SK-N-MC (cell line): ENCODE measurements at regions not wholly inside any gene's neighbourhood (a gene's known extent, or its start where the extent isn't known, plus 50 kb on each side); places are given as distances from the start of the nearest gene placed in this dataset.

Experiments used
- DNase-seq: peaks from one replicate; pipeline ENCODE4 v3.0.0-alpha.2; 2011; ENCODE audit warnings: low read depth, low spot score
- H3K27ac ChIP-seq: fragments of 200-600 bp; sonication (generic); 2 replicates; pipeline ENCODE4 v1.5.1; 2016; ENCODE audit warnings: mixed run types
- H3K36me3 ChIP-seq: fragments of 200-600 bp; sonication (generic); 2 replicates; pipeline ENCODE4 v1.6.1; 2017; ENCODE audit warnings: antibody characterized with exemption, low read length, mixed read lengths; ENCODE audit not compliant: insufficient read depth
- H3K4me3 ChIP-seq: fragments of 200-600 bp; sonication (generic); 2 replicates; pipeline ENCODE4 v1.5.1; 2016
- H3K9ac ChIP-seq: fragments of 200-600 bp; sonication (generic); 2 replicates; pipeline ENCODE4 v1.8.0; 2017; ENCODE audit warnings: mixed run types, mixed read lengths; ENCODE audit not compliant: insufficient read length
- H3K9me3 ChIP-seq: fragments of 200-600 bp; sonication (generic); 2 replicates; pipeline ENCODE4 v1.6.1; 2017; ENCODE audit warnings: low read depth, mild to moderate bottlenecking, antibody characterized with exemption, low read length, moderate library complexity, mixed read lengths
- EZH2 ChIP-seq: fragments of 200-600 bp; sonication (generic); IDR thresholded peaks from one replicate; pipeline ENCODE4 v1.6.1; 2017; ENCODE audit warnings: antibody characterized with exemption
- FOXP2 ChIP-seq: optimal IDR thresholded peaks from 2 replicates; pipeline ENCODE3; 2011; ENCODE audit warnings: mild to moderate bottlenecking, moderate library complexity; ENCODE audit not compliant: insufficient read depth; ENCODE audit errors: extremely low read length, control extremely low read depth
- POLR2AphosphoS5 ChIP-seq: IDR thresholded peaks from 2 replicates; pipeline ENCODE4 v1.6.1; 2012; ENCODE audit warnings: mild to moderate bottlenecking, low read depth, low read length, borderline replicate concordance

GRCh38 chr1:58076258-58076657 lies 470.3 kb downstream of the OMA1 start:
- no peak overlapping the region for H3K9ac ChIP-seq
- no peaks in the 10 kb centered on the region for H3K9me3 ChIP-seq
- no peak overlapping the region for H3K4me3 ChIP-seq
- no peak overlapping the region for H3K27ac ChIP-seq
- TF ChIP-seq FOXP2 (no peak), POLR2AphosphoS5 (no peak), EZH2 (no peak)
- H3K36me3 ChIP-seq = no peaks in the 10 kb centered on the region
- DNase-seq = no peak

DNA sequence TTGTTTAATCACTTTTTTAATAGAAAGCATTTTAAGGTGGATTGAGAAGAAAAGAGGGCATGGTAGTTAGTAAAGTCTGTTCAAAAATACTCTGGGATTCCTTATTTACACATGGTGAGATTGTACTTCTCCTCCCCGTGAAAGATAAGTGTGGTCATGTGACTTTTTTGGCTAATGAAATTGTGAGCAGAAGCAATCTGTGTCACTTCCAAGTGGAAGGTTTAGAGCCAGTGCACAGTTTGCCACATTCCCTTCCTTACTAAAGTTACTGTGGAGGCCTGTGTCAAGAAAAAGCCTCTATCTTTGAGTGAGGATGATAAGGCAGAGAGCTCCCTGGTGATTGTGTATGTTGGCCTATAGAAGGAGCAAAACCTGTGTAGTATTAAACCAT lies 471.3 kb downstream of the OMA1 start:
- no peak overlapping the region for H3K4me3 ChIP-seq
- no peaks in the 10 kb centered on the region for H3K9me3 ChIP-seq
- no peak for DNase-seq
- H3K27ac ChIP-seq = no peak overlapping the region
- TF ChIP-seq EZH2 (no peak), FOXP2 (no peak), POLR2AphosphoS5 (no peak)
- no peaks in the 10 kb centered on the region for H3K36me3 ChIP-seq
- no peak overlapping the region for H3K9ac ChIP-seq

DNA sequence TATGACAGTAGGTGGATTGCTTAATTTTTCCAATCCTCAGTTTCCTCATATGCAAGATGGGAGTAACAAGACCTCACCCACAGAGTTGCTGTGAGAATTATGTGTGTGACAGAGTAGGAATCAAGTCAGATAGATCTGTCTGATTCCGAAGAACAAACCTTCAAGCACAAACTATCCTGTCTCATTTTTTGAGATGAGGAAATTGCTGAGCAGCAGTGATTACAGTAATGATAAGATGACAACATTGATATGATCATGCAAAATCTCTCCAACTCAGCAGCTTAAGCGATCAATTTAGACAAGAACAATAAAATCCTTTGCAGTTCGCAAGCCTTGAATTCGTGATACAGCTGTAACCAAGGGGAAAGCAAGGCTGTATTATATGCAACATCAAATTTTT lies 474.1 kb downstream of the OMA1 start:
- TF ChIP-seq FOXP2 (no peak), POLR2AphosphoS5 (no peak), EZH2 (no peak)
- no peak overlapping the region for H3K9ac ChIP-seq
- no peaks in the 10 kb centered on the region for H3K9me3 ChIP-seq
- H3K36me3 ChIP-seq = no peaks in the 10 kb centered on the region
- no peak overlapping the region for H3K27ac ChIP-seq
- no peak for DNase-seq
- no peak overlapping the region for H3K4me3 ChIP-seq

- no peaks in the 10 kb centered on the region for H3K36me3 ChIP-seq
- H3K27ac ChIP-seq = no peak overlapping the region
- no peak for TF ChIP-seq FOXP2
- TF ChIP-seq POLR2AphosphoS5 = no peak
- TF ChIP-seq EZH2 = no peak
- H3K9ac ChIP-seq = no peak overlapping the region
- H3K9me3 ChIP-seq = no peaks in the 10 kb centered on the region
- no peak overlapping the region for H3K4me3 ChIP-seq
- no peak for DNase-seq
Measured at GRCh38 chr1:58067082-58067481, 479.4 kb downstream of the OMA1 start.

GRCh38 chr1:58065520-58065919 lies 481.0 kb downstream of the OMA1 start:
- Histone ChIP-seq H3K36me3 (no peaks in the 10 kb centered on the region), H3K9me3 (no peaks in the 10 kb centered on the region), H3K4me3 (no peak overlapping the region), H3K9ac (no peak overlapping the region), H3K27ac (no peak overlapping the region)
- TF ChIP-seq EZH2 (no peak), FOXP2 (no peak), POLR2AphosphoS5 (no peak)
- no peak for DNase-seq

DNA sequence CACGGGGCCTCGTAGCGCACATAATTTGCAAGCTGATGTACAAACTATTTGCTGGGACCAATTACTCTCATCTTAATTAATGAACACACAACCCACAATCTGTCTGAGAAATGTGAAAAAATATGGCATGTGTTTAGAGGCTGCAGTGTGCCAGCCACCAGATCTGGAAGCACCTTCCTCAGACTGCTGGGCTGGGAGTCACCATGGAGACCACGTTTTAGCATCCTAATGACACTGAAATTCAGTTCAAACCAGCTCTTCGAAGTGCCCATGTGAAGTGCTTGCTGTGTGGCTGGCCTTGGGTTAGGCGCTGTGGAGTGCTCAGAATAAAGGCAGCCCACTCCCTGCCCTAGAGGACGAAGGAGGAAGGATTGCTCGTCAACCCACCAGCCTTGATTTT lies 482.4 kb downstream of the OMA1 start:
- H3K36me3 ChIP-seq = no peaks in the 10 kb centered on the region
- H3K9me3 ChIP-seq = no peaks in the 10 kb centered on the region
- no peak overlapping the region for H3K27ac ChIP-seq
- H3K4me3 ChIP-seq = no peak overlapping the region
- H3K9ac ChIP-seq = no peak overlapping the region
- DNase-seq = no peak
- TF ChIP-seq POLR2AphosphoS5 (no peak), EZH2 (no peak), FOXP2 (no peak)

- H3K4me3 ChIP-seq = no peak overlapping the region
- no peak overlapping the region for H3K27ac ChIP-seq
- H3K9ac ChIP-seq = no peak overlapping the region
- no peak for TF ChIP-seq POLR2AphosphoS5
- TF ChIP-seq FOXP2 = no peak
- TF ChIP-seq EZH2 = no peak
- no peak for DNase-seq
- H3K9me3 ChIP-seq = no peaks in the 10 kb centered on the region
- no peaks in the 10 kb centered on the region for H3K36me3 ChIP-seq
Measured at GRCh38 chr1:58063095-58063494, 483.4 kb downstream of the OMA1 start.

DNA sequence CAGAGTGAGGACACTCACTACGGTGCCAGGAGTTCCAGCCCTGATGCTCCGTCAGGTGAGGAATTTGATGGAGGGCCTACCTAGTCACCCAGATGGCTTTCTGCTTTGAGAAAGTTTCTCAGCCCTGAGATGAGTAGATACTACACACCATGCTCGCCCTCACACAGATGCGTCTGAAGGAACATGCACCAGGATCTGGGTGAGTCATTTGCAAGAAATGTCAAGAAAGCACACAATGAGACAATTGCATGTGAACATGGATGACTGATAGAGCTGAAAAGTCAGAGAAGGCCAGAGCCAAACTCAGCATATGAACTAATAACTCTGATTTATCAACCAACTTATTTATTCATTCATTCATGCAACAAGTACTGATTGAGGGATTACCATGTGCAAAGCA lies 483.9 kb downstream of the OMA1 start:
- Histone ChIP-seq H3K9me3 (no peaks in the 10 kb centered on the region), H3K27ac (no peak overlapping the region), H3K36me3 (no peaks in the 10 kb centered on the region), H3K9ac (no peak overlapping the region), H3K4me3 (no peak overlapping the region)
- no peak for DNase-seq
- TF ChIP-seq EZH2 (no peak), POLR2AphosphoS5 (no peak), FOXP2 (no peak)

GRCh38 chr1:58060559-58061170 lies 485.9 kb downstream of the OMA1 start:
- Histone ChIP-seq H3K36me3 (no peaks in the 10 kb centered on the region), H3K9ac (no peak overlapping the region), H3K27ac (no peak overlapping the region), H3K9me3 (no peaks in the 10 kb centered on the region), H3K4me3 (no peak overlapping the region)
- no peak for DNase-seq
- TF ChIP-seq POLR2AphosphoS5 (no peak), FOXP2 (no peak), EZH2 (no peak)
